ENCODE measurements at regions not wholly inside any gene's neighbourhood (a gene's known extent, or its start where the extent isn't known, plus 50 kb on each side); places are given as distances from the start of the nearest gene placed in this dataset.

DNA sequence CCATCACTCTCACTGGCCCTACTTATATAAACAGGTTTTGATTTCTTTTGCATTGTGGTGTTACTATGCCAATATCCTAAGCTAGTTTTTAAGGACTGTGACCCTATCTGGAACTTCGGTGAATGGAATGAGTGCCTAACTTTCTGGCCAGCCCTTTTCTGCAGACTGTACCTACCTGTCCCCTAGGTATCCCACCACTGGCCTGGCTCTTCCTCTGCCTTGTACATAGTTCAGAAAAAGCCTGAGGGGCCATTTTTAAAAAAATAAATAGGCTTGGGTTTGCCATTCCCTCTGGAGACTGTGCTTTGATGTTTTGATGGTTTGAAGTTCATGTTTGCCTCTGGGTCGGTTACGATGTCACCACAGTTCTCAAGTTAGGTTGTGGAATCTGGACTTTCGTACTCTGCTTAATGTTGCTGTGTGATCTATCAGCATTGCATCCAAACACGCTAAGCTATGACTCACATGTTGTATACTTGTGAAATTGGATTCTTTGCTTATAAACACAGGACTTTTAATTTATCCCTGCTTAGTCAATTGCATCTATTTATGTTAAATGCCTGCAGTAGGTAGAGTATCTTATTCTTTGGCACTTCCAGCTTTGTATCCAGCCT lies 182.0 kb downstream of the ANKRD50 start:
- H3K36me3 ChIP-seq, result no peaks in the 10 kb centered on the region
- no peak for DNase-seq
- no peak overlapping the region for H3K27ac ChIP-seq
- H3K27me3 ChIP-seq (ENCODE audit: insufficient read depth, low read depth, severe bottlenecking), result no peaks in the 10 kb centered on the region
- no peaks in the 10 kb centered on the region for H3K9me3 ChIP-seq (ENCODE audit: severe bottlenecking)
- H3K4me3 ChIP-seq (ENCODE audit: low read depth, low read length), result no peak overlapping the region
- TF ChIP-seq, protein P1, sequence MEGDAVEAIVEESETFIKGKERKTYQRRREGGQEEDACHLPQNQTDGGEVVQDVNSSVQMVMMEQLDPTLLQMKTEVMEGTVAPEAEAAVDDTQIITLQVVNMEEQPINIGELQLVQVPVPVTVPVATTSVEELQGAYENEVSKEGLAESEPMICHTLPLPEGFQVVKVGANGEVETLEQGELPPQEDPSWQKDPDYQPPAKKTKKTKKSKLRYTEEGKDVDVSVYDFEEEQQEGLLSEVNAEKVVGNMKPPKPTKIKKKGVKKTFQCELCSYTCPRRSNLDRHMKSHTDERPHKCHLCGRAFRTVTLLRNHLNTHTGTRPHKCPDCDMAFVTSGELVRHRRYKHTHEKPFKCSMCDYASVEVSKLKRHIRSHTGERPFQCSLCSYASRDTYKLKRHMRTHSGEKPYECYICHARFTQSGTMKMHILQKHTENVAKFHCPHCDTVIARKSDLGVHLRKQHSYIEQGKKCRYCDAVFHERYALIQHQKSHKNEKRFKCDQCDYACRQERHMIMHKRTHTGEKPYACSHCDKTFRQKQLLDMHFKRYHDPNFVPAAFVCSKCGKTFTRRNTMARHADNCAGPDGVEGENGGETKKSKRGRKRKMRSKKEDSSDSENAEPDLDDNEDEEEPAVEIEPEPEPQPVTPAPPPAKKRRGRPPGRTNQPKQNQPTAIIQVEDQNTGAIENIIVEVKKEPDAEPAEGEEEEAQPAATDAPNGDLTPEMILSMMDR (IDR thresholded peaks at IDR 0.05; ENCODE audit: low read depth, low read length), result no peak

DNA sequence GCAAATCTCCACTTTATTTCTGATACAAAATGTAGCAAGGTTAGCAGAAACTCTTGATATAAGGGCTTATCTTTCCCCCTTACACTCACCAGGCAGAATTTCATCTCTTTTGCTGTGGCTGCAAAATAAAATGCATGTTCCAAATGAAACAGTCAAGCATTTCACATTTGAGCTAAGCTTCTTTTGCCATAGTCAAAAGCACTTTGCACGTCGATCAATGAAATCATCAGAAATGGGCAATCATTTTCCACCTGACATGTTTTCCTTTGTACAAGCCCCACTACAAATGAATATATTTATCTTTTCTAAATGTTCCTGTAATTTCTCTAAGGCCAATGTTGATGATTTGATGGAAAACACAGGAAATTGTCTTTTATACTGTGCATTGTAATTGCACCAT lies 178.4 kb downstream of the ANKRD50 start:
- H3K36me3 ChIP-seq, result no peaks in the 10 kb centered on the region
- H3K9me3 ChIP-seq (ENCODE audit: severe bottlenecking), result no peaks in the 10 kb centered on the region
- H3K27me3 ChIP-seq (ENCODE audit: insufficient read depth, low read depth, severe bottlenecking), result no peaks in the 10 kb centered on the region
- no peak for DNase-seq
- TF ChIP-seq, protein P1 (IDR thresholded peaks at IDR 0.05; ENCODE audit: low read depth, low read length), result no peak
- no peak overlapping the region for H3K27ac ChIP-seq
- no peak overlapping the region for H3K4me3 ChIP-seq (ENCODE audit: low read depth, low read length)

DNA sequence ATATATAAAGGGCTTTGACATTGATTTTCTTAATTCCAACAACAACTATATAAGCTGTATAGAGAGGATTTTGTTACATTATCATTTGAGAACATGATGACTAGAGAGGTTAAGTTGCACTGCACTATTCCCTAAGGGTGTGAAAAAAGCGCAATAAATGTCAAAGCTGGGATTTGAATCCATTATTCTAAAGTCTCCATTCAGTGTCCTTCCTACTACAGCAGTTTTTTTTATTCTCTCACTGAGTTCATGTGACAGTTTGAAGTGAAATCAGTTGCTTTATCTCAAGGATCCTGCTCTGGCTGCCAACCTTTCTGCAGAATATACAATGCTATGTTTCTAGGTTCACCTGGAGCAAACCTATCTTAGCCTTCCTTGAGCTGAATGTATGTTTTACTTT lies 177.5 kb downstream of the ANKRD50 start:
- no peak overlapping the region for H3K27ac ChIP-seq
- no peaks in the 10 kb centered on the region for H3K9me3 ChIP-seq (ENCODE audit: severe bottlenecking)
- no peak overlapping the region for H3K4me3 ChIP-seq (ENCODE audit: low read depth, low read length)
- no peaks in the 10 kb centered on the region for H3K36me3 ChIP-seq
- TF ChIP-seq, protein P1 (IDR thresholded peaks at IDR 0.05; ENCODE audit: low read depth, low read length), result no peak
- DNase-seq, result no peak
- H3K27me3 ChIP-seq (ENCODE audit: insufficient read depth, low read depth, severe bottlenecking), result no peaks in the 10 kb centered on the region

DNA sequence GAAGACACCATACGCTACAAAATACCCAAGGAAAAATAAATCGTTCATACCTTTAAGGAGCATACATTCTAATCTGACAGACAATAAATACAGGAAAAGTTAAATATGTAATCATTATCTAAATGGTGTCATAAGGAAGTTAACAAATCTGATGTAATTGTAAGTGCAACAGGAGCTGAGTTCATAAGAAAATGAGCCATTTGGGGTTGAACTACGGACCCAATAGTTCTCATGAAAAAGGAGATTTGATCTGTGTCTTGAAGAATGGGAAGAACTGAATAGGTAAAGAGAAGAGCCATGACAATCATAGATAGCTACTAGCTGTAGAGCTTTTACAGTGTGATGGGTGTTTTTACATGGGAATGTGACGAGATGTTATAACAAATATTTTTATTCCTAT lies 175.6 kb downstream of the ANKRD50 start:
- Histone ChIP-seq H3K9me3 (ENCODE audit: severe bottlenecking) (no peaks in the 10 kb centered on the region), H3K4me3 (ENCODE audit: low read depth, low read length) (no peak overlapping the region), H3K27ac (no peak overlapping the region), H3K36me3 (no peaks in the 10 kb centered on the region), H3K27me3 (ENCODE audit: insufficient read depth, low read depth, severe bottlenecking) (no peaks in the 10 kb centered on the region)
- DNase-seq, result no peak
- TF ChIP-seq, protein P1 (IDR thresholded peaks at IDR 0.05; ENCODE audit: low read depth, low read length), result no peak

DNA sequence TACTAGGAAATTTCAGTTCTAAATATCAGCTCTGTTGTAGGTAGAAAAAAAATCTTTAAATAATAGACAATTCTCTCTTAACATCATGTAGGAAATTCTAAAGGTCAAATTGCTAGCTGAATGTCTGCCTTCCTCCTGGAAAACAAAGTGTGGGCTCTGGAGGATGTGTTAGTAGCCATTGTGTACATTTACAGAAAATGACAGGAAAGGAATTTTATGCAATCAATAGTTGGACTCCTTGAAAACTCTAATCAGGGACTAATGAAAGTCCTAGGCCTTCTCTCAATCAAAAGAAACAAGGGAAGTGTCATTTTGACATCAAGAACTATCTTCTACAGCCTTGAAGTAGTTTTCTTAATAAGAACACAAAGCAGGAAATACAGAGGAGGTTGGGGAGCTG lies 174.6 kb downstream of the ANKRD50 start:
- TF ChIP-seq, protein P1 (IDR thresholded peaks at IDR 0.05; ENCODE audit: low read depth, low read length), result no peak
- no peaks in the 10 kb centered on the region for H3K27me3 ChIP-seq (ENCODE audit: insufficient read depth, low read depth, severe bottlenecking)

DNA sequence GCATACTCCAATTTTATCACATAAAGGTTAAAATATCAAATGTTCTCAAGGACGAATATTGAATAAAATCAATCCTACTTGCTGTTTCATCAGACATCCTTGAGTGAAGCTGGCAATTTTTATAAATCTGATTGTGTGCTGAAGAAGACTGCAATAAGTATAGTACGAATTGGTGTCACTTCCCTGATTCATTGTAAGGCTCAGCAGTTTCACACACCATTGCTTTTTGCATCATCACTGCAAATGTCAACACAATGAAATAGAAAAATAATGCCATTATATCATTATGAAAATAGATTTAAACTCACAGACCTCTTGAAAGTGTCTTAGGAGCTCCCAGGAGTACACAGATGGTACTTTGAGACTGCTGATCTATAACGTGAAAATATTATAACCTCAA lies 172.5 kb downstream of the ANKRD50 start:
- TF ChIP-seq, protein P1 (IDR thresholded peaks at IDR 0.05; ENCODE audit: low read depth, low read length), result no peak
- H3K27ac ChIP-seq, result no peak overlapping the region
- no peaks in the 10 kb centered on the region for H3K27me3 ChIP-seq (ENCODE audit: insufficient read depth, low read depth, severe bottlenecking)
- H3K9me3 ChIP-seq (ENCODE audit: severe bottlenecking), result no peaks in the 10 kb centered on the region
- H3K4me3 ChIP-seq (ENCODE audit: low read depth, low read length), result no peak overlapping the region
- DNase-seq, result no peak
- no peaks in the 10 kb centered on the region for H3K36me3 ChIP-seq

More for the DNA sequence above, 174.6 kb downstream of the ANKRD50 start:
- Histone ChIP-seq H3K9me3 (ENCODE audit: severe bottlenecking) (no peaks in the 10 kb centered on the region), H3K27ac (no peak overlapping the region), H3K36me3 (no peaks in the 10 kb centered on the region), H3K4me3 (ENCODE audit: low read depth, low read length) (no peak overlapping the region)
- DNase-seq, result no peak
